ENCODE measurements at regions not wholly inside any gene's neighbourhood (a gene's known extent, or its start where the extent isn't known, plus 50 kb on each side); places are given as distances from the start of the nearest gene placed in this dataset.
"Not testable (repeated sequence)": the region's sequence is repeated elsewhere in the genome, so short reads cannot be mapped to it uniquely, and the experiment has no call there.

DNA sequence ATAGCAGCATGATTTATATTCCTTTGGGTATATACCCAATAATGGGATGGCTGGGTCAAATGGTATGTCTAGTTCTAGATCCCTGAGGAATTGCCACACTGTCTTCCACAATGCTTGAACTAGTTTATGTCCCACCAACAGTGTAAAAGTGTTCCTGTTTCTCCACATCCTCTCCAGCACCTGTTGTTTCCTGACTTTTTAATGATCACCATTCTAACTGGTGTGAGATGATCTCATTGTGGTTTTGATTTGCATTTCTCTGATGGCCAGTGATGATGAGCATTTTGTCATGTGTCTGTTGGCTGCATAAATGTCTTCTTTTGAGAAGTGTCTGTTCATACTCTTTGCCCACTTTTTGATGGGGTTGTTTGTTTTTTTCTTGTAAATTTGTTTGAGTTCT lies 54.0 kb upstream of the GPR89A start:
- not testable (repeated sequence) for DNase-seq

DNA sequence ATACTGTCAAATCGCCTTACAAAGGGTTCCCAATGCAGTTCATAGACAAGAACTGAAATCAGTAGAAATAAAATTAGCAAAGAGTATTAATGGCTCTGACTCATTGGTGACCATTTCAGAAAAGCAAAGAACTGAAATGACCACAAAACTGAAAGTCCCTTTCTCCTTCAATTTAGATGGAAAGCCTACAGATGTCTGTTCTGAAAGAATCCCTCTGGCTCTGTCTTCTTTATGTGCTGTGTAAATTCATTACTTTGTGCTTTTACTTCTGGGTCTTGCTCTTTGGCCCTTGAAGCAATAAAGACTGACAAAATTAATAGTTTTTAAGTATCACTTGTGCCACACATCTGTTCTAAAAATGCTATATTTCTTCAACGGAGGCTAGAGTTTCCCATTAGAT lies 62.7 kb upstream of the GPR89A start:
- no peak for DNase-seq

DNA sequence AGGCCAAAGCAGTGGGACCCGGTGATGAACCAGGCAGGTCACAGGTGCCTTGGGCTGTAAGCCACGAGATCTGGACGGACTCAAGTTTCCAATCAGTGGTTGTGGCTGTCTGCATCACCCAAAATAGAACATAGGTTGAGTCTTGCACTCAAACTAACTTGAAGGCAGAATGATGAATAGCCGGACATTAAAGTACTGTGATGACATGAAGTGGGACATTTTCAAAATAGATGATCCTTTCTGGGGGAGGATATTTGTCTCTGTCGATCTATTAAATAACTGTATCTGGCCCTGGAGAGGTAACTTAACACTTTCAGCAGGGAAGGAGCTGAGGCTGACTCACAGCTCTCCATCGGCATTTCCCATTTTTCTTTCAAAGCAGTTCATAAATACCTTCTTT lies 66.1 kb upstream of the GPR89A start:
- DNase-seq, result peak; percentile 51

DNA sequence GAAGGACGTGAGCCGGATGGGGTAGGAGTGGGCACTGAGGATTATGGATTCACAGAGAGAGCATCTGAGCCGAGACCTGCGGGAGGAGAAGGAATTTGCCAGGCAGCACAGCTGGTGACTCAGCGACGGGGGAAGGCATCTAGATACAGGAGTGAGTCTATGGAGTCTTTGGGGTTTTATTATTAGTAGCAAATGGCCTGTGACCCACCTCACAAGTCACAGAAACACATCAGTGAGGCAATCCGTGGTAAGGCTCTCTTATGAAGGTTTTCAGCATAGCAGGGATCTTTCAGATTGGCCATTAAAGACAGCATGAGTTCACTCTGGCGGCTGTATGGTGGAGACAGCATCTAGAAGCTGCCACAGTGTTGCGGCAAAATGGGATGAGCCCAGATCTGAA lies 66.5 kb upstream of the GPR89A start:
- DNase-seq, result peak; percentile 83

DNA sequence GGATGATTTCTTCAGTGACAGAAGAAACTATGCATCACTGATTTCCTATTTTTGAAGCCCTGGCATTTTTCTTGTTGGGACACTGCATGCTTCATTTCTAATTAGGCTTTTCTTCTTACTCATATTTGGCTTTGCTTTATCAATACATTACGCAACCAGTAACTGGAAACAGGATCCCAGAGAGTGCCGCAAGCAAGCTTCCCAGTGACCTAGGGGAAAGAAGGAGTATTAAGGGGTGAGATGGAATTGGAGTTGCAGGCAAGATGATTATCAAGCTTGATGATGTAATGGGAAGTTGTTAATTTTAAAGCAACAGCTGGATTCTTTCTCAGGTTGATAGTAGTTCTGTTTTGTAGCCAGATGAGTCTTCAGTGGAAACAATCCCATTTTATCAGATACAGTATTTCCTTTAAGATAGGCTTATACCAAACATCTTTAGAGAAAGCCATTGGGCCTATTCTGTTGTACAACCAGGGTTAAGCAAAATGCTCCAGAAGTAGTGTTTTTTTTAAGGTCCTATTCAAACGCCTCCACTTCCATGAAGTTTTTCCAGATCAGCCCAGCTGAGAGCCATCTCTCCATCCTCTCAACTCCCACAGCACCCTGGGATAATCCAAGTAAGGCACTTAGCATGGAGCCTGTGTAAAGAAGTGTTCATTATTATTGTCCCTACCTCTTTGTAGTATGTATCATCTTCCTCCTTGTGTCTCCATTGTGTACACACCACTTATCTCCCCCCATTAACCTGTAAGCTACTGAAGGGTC lies 69.5 kb upstream of the GPR89A start:
- not testable (repeated sequence) for DNase-seq

DNA sequence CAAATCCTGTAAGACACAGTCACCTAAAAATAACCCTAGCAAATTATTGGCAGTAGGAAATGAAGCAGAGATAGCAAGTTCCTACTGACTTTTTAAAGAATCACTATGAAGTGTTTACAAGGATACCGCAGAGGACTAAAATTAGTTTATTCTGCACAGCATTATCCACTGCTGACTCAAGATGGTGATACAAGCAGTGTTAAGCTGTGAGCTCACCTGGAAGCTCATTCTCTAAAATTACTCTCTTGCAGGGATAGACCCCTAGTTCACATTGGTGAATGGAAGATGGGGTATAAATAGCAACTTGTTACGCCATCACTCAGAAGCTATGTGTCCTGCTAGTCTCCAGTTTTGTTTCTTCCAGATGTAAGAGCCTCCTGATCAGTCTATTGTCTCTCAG lies 70.8 kb upstream of the GPR89A start:
- peak; percentile 35 for DNase-seq

DNA sequence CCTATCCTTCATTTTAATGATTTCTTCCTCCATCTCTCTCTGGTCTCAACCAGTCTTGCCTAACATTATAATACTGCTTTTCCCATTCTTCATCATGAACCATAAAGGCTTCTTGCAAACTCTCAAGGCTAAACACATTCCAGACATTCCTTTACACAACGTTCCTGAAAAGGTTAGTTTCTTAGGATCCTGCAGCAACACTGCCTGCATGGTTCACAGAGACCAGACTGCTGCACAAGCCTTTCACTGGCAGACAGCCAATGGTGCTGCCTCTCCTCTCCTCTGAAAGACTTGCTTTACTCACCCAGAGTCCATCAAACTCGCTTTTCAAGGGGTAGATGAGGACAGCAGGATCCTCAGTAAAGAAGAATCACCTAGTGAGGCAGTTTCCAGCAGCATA lies 72.3 kb upstream of the GPR89A start:
- peak; percentile 52 for DNase-seq

DNA sequence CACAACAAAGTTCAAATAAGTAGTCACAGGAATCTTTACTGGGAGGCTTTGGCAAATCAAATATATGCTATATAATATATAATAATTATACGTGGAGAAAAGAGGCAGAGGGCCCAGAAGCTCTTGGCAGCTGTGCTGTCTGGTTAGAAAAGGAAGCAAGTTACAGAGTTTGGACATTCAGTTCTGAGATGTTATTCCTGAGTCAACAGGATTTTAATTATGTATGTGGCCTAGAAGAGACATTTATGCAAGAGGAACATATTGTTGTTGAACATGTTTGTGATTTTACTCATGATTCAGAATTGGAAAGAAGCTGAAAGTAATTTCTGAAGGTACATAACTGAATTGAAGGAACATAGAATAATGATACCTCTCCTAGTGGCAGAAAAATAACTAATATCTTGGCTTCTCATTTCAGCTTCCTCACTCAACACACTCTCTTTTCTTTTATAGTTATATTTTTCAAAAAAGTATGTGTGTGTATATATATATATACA lies 79.7 kb upstream of the GPR89A start:
- DNase-seq, result not testable (repeated sequence)

DNA sequence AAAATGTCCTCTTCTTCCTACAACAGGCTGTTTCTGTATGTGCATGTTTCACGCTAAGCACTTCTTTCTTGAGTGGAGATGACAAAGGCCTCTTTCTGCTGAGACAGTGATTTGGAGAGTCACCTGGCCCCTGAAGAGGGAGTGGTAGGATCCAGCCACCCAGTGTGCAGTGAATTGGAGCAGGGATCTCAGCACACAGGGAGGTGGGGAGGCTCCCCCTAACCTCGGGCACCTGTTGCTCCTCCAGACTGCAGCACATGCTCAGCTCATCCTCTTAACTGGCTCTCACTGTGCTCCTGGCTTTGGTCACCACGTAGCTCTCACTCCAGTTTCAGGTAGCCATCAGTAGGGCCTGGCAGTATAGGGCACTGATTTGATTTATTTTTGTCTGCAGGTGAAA lies 87.6 kb upstream of the GPR89A start:
- DNase-seq, result not testable (repeated sequence)

DNA sequence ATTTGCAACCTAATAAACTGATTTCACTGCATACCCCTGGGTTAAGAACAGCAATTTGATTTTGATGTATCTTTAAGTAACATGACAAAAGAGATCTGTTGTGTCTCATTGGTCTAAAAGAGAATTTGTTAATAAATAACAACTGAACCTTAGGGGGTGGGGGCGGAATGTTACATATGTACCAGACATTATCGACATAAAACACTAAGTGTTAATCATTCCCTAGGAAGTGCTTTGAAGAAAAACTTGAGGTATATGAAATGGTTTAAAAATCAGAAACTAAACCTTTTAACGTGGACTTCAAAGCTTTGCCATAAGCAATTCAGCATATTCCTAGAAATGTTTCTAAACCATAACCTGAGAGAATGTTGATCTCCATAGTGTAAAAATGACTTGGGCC lies 88.5 kb upstream of the GPR89A start:
- DNase-seq, result not testable (repeated sequence)

DNA sequence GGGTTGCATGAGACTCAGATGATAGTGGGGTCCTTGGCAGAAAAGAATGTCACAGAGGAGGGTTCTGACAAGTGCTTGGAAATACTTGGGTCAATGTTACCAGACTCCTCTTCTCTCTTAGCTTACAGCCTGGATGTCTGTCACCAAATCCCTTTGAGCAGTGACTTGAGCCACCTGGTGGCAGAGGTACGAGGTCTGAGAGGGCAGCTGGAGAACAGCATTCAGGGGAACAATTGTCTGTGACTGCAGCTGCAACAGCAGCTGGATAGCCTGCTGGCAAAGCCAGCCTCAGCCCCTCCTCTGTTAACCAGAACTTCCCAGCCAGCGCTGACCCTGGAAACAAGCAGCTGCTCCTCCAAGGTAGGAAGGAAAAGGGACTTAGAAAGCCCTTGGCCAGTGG lies 87.6 kb upstream of the NBPF20 start:
- DNase-seq, result not testable (repeated sequence)

DNA sequence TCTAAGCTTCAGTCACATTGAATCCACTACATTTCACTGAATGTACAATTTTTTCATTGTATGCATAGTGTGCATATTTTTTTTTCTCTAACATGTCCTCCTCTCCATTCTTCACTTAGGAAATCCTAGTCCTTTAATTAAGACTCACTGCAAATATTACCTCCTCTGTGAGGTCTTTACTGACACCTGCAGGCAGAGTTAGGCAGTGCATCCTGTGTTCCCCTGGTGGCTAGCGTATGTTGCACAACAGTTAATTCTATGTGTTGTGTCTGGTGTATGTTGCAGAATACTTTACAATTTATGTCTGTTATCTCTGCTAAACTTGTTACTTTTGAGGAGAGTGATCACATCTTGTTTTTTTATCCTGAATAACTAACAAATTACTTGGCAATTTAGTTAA lies 82.7 kb upstream of the NBPF20 start:
- DNase-seq, result not testable (repeated sequence)

DNA sequence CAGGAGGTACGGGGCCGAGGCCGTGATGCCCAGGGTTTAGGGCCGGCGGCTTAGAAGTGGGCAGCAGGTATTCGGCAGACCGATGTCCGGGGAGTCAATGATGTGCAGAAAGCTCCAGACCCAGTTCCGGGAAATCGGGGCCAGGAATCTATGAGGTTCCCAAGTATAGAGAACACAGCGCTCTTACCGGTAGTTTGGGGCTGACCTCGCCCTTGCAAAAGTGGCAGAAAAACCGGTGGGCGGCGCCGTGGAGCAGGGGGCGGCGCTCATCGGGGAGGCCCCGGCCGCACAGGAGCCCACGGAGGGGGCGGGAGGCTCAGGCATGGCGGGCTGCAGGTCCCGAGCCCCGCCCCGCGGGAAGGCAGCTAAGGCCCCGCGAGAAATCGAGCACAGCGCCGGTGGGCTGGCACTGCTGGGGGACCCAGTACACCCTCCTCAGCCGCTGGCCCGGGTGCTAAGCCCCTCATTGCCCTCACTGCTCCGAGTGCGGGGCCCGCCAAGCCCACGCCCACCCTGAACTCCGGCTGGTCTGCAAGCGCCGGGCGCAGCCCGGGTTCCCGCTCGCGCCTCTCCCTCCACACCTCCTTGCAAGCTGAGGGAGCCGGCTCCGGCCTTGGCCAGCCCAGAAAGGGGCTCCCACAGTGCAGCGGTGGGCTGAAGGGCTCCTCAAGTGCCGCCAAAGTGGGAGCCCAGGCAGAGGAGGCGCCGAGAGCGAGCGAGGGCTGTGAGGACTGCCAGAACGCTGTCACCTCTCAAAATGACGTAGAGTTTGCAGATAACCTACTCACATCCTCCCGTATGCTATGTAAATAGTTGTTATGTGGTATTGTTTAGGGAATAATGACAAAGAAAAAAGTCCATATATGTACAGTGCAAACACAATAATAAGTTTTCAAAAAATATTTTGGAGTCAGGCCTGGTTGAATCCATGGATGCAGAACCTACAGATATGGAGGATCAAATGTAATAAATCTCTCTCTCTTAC lies 80.6 kb upstream of the NBPF20 start:
- DNase-seq, result not testable (repeated sequence)

DNA sequence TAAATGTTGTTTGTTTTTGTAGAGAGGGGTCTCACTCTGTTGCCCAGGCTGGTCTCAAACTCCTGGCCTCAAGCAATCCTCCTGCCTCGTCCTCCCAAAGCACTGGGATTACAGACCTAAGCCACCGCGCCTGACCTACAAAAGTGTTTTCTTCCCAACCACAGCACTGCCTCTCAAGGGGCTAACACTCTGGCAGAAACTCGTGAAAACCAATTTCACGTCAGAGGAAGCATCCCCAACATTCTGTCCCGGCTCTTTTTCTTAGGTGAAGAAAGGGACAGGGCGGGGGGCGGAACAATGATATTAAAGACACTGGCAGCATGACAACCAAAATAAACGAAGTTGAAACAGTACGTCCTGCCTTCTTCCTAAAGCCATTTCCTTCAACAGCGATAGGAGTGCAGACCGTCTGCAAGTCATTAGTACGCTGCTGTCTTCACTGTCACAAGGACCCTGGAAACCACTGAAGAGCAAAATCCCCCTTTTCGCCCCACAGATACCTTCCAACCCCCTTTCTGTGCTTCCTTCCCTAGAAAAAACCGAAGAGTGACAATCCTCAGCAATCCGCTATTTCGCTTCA lies 79.5 kb upstream of the NBPF20 start:
- DNase-seq, result not testable (repeated sequence)

DNA sequence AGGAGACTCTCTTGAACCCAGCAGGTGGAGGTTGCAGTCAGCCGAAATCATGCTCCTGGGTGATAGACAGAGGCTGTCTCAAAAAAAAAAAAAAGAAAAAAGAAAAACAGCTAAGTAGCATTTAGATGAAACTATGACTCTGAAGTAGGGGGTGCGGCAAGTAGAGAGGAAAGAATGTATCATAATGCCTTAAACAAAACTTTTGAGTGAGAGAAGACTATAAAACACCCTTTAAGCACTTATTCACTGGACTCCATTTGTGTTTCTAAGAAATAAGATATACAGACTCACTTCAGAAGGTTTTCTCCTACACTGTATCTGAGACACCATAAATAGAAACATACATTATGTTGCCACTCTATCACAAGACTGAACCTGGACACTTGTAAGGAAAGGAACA lies 78.9 kb upstream of the NBPF20 start:
- not testable (repeated sequence) for DNase-seq

DNA sequence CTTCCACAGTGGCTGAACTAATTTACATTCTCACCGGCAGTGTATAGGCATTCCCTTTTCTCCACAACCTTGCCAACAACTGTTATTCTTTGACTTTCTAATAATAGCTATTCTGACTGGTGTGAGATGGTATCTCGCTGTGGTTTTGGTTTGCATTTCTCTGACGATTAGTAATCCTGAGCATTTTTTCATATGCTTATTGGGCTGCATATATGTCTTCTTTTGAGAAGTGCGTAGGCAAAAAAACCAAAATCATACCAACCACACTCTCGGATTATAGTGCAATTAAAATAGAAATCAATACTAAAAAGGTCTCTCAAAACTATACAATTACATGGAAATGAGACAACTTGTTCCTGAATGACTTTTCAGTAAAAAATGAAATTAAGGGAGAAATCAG lies 74.8 kb upstream of the NBPF20 start:
- not testable (repeated sequence) for DNase-seq

DNA sequence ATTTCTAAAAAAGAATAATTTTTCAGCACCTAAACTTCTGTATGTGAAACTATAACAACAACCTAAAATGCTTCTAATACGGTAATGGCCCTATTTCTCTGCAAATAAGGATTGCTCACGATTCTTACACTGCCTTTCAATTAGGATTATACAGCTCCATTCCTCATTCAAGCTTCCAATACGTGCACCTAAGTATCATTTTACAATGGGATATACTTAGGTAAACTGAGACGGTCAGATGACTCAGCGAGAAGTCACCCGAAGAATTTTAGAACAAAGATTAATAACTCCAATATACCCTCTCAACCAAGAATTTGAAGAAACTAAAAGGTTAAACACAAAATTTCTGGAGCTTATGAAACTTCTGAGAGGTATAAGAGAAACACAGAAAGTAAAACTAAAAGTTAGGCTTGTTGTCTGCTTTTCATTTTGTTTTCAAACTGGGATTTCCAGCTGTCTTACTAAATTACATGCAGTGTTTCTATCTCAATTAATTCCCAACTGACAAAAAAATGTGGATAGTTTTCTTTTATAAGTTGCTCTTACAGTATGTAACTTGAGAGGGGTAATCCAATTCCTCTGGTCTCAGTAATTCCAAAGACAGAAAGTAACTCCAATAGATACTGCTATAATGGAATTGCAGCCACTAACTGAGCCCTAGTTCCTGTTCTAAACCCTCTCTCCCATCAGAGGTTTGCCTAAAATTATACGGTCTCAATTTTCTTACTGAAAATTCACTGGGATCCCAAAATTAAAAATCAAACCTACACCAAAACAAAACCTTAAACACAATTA lies 69.9 kb upstream of the NBPF20 start:
- DNase-seq, result not testable (repeated sequence)

DNA sequence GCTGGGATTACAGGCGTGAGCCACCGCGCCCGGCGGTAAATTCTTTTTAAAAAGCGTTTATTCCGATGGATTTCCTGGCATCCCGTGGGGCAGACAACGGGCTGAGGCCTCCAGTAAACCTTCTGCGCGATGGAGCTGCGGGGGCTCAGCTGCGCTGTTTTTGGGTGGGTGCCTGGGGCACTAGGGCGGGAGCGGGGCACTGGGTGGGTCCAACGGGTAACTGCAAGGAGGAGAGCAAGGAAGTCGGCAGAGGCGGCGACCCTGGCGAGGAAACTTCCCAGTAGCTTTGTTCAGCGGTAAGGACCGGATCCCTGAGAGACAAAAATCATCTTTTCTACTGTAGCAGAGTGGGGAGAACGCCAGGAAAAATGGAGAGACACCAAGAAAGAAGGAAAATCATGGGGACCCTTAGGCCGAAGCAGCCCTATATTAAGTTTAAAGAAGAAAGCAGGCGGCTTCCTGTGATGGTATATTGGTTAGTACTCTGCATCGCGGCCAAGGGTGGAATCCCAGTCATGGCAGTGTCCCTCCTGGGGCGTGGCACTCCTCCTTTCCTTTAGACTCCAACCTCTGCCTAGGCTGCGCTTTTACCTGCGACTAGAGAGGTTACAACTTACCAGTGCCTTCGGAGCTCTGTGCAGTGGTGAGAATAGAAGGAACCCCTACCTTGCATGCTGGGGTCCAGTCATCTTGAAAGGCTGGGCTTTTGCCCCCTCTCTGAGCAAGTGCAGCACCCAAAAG lies 63.0 kb upstream of the NBPF20 start:
- DNase-seq, result not testable (repeated sequence)

DNA sequence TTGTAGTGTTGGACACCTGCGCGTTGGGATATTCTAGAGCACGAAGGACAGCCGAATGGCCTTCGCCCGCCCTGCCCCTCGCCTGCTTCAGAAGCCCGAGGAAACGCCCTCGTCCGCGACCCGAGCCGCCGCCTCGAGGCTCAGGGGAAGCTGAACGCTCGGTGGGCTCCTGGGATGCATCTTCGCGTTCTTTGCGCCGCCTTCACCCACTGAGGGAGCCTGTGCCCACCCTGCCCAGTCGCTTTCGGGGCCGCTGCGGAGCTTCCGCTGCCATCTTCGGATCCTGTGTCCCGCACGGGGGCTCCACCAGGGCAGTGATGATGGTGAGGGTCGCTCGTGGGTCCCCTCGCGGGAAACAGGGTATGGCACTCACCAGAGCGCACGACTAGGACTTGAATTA lies 61.8 kb upstream of the NBPF20 start:
- DNase-seq, result not testable (repeated sequence)

DNA sequence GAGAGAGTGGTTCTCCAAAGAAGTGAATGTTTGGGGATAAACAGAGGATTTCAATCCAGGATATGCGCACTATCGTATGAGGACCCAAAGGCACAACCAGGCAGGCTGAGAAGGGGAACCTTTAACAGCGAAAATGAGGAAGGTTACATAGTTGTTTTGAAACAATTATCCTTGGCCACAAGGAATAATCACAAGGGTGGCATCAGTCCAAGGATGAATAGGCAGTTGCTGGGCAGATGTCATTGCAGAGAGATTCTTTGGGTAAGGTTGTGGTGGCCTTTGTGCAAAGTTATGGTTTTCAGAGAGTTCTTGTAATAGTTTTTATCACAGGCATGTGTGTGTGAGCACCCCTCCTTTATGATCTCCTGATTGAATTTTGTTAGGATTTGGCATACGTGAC lies 58.9 kb upstream of the NBPF20 start:
- DNase-seq, result not testable (repeated sequence)

DNA sequence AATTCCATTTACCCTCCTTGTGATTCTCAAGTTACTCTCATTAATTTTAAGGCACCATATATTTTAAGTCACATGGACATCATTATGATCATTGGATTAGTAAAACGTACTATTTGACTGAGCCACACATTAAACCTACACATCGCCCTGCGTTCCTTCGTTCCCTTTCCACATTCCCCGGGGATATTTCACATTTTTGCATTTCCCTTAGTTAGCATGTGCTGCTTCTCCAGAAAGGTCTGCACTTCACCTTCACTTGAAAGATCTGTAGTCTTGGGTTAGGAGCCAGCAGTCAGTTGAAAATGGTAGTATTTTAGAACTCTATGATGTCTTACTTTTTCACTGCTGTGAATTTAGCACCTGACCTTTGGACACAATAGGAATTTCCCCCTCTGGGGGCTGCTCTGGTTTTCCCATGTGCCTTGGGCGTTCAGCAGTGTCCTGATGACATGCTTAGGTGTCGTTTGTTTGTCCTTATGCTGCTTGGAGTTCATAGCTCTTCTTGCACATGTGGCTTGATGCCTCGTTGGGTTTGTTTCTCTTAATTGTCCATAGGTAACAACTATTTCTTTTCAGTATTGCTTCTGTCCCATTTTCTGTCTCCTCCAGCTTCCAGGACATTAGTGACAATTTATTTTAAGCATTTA lies 56.9 kb upstream of the NBPF20 start:
- DNase-seq, result not testable (repeated sequence)
